Large intestine (tissue), 3 donors: ENCODE measurements at regions not wholly inside any gene's neighbourhood (a gene's known extent, or its start where the extent isn't known, plus 50 kb on each side); places are given as distances from the start of the nearest gene placed in this dataset.

Experiments
- DNase-seq, 2 donors: peaks; one replicate each; pipeline versions ENCODE4 v3.0.0 to v3.0.0-alpha.2; 2013
- H3K27ac ChIP-seq: one replicate; pipeline ENCODE4 v1.5.1; 2013; ENCODE audit warnings: low read length
- H3K27me3 ChIP-seq: 2 replicates; pipeline ENCODE4 v1.6.1; 2013; ENCODE audit warnings: low read length; ENCODE audit not compliant: control insufficient read depth, insufficient read depth
- H3K36me3 ChIP-seq: 2 replicates; pipeline ENCODE4 v1.6.1; 2013; ENCODE audit warnings: low read length; ENCODE audit not compliant: control insufficient read depth, insufficient read depth
- H3K4me1 ChIP-seq: one replicate; pipeline ENCODE4 v1.6.1; 2013; ENCODE audit warnings: low read length; ENCODE audit not compliant: control insufficient read depth, insufficient read depth
- H3K4me3 ChIP-seq: one replicate; pipeline ENCODE4 v1.5.1; 2013; ENCODE audit warnings: low read length
- H3K9me3 ChIP-seq: one replicate; pipeline ENCODE4 v1.6.1; 2013; ENCODE audit warnings: mild to moderate bottlenecking, low read depth, low read length, moderate library complexity; ENCODE audit not compliant: control insufficient read depth
- WGBS: methylation state at CpG from one replicate; pipeline ENCODE4 v1.1.5; 2013; ENCODE audit warnings: low lambda C conversion rate; ENCODE audit not compliant: insufficient coverage; 5-methylcytosine and 5-hydroxymethylcytosine counted together

- DNase-seq = peak in 1 of 2 donors; percentile 14
- H3K27ac ChIP-seq = no peak overlapping the region
- H3K4me1 ChIP-seq = no peaks in the 10 kb centered on the region
- H3K27me3 ChIP-seq = peaks cover 19% of the 10 kb centered on the region
- H3K36me3 ChIP-seq = no peaks in the 10 kb centered on the region
- no peaks in the 10 kb centered on the region for H3K9me3 ChIP-seq
- WGBS = no CpG with 5 or more reads among the region's 20 CpGs
- no peak overlapping the region for H3K4me3 ChIP-seq
Measured at GRCh38 chr4:3657902-3658529, 108.2 kb upstream of the ADRA2C start.

GRCh38 chr4:3656416-3657356 is 109.5 kb upstream of the ADRA2C start:
- no peaks in the 10 kb centered on the region for H3K9me3 ChIP-seq
- no peak for DNase-seq
- H3K36me3 ChIP-seq = no peaks in the 10 kb centered on the region
- no peak overlapping the region for H3K4me3 ChIP-seq
- no peak overlapping the region for H3K27ac ChIP-seq
- 64% methylated on average over 3 of the region's 24 CpGs for WGBS
- no peaks in the 10 kb centered on the region for H3K4me1 ChIP-seq
- H3K27me3 ChIP-seq = peaks cover 19% of the 10 kb centered on the region

GRCh38 chr4:3655963-3656362 is 110.2 kb upstream of the ADRA2C start:
- no peak overlapping the region for H3K4me3 ChIP-seq
- WGBS = no CpG with 5 or more reads among the region's 8 CpGs
- peaks cover 19% of the 10 kb centered on the region for H3K27me3 ChIP-seq
- no peak overlapping the region for H3K27ac ChIP-seq
- no peaks in the 10 kb centered on the region for H3K4me1 ChIP-seq
- no peaks in the 10 kb centered on the region for H3K9me3 ChIP-seq
- H3K36me3 ChIP-seq = no peaks in the 10 kb centered on the region
- DNase-seq = no peak

- 60% methylated on average over 1 of the region's 9 CpGs for WGBS
- H3K4me1 ChIP-seq = no peaks in the 10 kb centered on the region
Measured at GRCh38 chr4:3655485-3655884, 110.7 kb upstream of the ADRA2C start.

GRCh38 chr4:3654036-3654807 is 112.0 kb upstream of the ADRA2C start:
- peaks cover 13% of the 10 kb centered on the region for H3K27me3 ChIP-seq
- DNase-seq = no peak
- no CpG with 5 or more reads among the region's 30 CpGs for WGBS

More at GRCh38 chr4:3655485-3655884, 110.7 kb upstream of the ADRA2C start:
- no peaks in the 10 kb centered on the region for H3K9me3 ChIP-seq
- no peaks in the 10 kb centered on the region for H3K36me3 ChIP-seq
- H3K27ac ChIP-seq = no peak overlapping the region
- peaks cover 20% of the 10 kb centered on the region for H3K27me3 ChIP-seq
- DNase-seq = no peak
- H3K4me3 ChIP-seq = no peak overlapping the region

GRCh38 chr4:3652586-3652985 is 113.6 kb upstream of the ADRA2C start:
- no CpG with 5 or more reads among the region's 14 CpGs for WGBS
- H3K27me3 ChIP-seq = peaks cover 13% of the 10 kb centered on the region
- H3K4me3 ChIP-seq = no peak overlapping the region
- no peak overlapping the region for H3K27ac ChIP-seq
- no peaks in the 10 kb centered on the region for H3K36me3 ChIP-seq
- no peak for DNase-seq
- H3K4me1 ChIP-seq = no peaks in the 10 kb centered on the region
- no peaks in the 10 kb centered on the region for H3K9me3 ChIP-seq

More at GRCh38 chr4:3654036-3654807, 112.0 kb upstream of the ADRA2C start:
- H3K36me3 ChIP-seq = no peaks in the 10 kb centered on the region
- H3K9me3 ChIP-seq = no peaks in the 10 kb centered on the region
- no peak overlapping the region for H3K4me3 ChIP-seq
- no peak overlapping the region for H3K27ac ChIP-seq
- H3K4me1 ChIP-seq = no peaks in the 10 kb centered on the region

GRCh38 chr4:3651267-3651845 is 114.8 kb upstream of the ADRA2C start:
- H3K27me3 ChIP-seq = peaks cover 11% of the 10 kb centered on the region
- H3K4me3 ChIP-seq = no peak overlapping the region
- H3K27ac ChIP-seq = no peak overlapping the region
- no peaks in the 10 kb centered on the region for H3K9me3 ChIP-seq
- no peaks in the 10 kb centered on the region for H3K36me3 ChIP-seq
- 60% methylated on average over 1 of the region's 16 CpGs for WGBS
- H3K4me1 ChIP-seq = no peaks in the 10 kb centered on the region
- no peak for DNase-seq

GRCh38 chr4:3649491-3649890 is 116.7 kb upstream of the ADRA2C start:
- DNase-seq = no peak
- Histone ChIP-seq H3K27me3 (peaks cover 10% of the 10 kb centered on the region), H3K27ac (no peak overlapping the region), H3K4me1 (no peaks in the 10 kb centered on the region), H3K4me3 (no peak overlapping the region), H3K36me3 (no peaks in the 10 kb centered on the region), H3K9me3 (no peaks in the 10 kb centered on the region)
- WGBS = 100% methylated on average over 3 of the region's 16 CpGs

- Histone ChIP-seq H3K36me3 (no peaks in the 10 kb centered on the region), H3K4me1 (no peaks in the 10 kb centered on the region), H3K27me3 (peaks cover 7% of the 10 kb centered on the region), H3K4me3 (no peak overlapping the region), H3K27ac (no peak overlapping the region), H3K9me3 (no peaks in the 10 kb centered on the region)
- WGBS = no CpG with 5 or more reads among the region's 17 CpGs
- DNase-seq = no peak
Measured at GRCh38 chr4:3648731-3649130, 116.5 kb upstream of the LRPAP1 start.

- no peak overlapping the region for H3K27ac ChIP-seq
- whole genome bisulfite sequencing = 92% methylated on average over 4 of the region's 16 CpGs
- no peaks in the 10 kb centered on the region for H3K4me1 ChIP-seq
- H3K4me3 ChIP-seq = no peak overlapping the region
- DNase-seq = no peak
- H3K9me3 ChIP-seq = no peaks in the 10 kb centered on the region
- no peaks in the 10 kb centered on the region for H3K36me3 ChIP-seq
- H3K27me3 ChIP-seq = peaks cover 7% of the 10 kb centered on the region
Measured at GRCh38 chr4:3648195-3648594, 116.0 kb upstream of the LRPAP1 start.
